ENCODE measurements at regions not wholly inside any gene's neighbourhood (a gene's known extent, or its start where the extent isn't known, plus 50 kb on each side); places are given as distances from the start of the nearest gene placed in this dataset.

DNA sequence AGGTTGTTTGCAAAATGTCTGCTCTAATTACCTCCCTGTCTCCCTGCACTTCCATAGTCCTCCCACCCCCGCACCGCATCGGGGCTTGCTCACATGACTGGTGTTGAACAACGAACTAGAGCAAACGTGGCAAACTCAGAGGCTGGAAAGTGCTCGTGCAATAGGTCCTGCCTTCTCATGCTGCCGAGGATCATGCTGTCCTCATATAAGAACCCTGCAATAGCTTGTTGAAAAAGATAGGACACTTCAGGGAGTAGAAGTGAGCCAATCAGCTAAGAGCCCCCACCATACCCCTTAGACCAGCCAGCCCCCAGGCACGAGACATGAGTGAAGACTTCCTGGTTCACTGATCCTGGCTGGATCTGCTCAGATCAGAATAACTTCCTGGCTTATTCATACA is 219.2 kb downstream of the C6orf118 start:
- no peak for DNase-seq (ENCODE audit: low read depth in 2 of 2, low spot score in 1 of 2)

DNA sequence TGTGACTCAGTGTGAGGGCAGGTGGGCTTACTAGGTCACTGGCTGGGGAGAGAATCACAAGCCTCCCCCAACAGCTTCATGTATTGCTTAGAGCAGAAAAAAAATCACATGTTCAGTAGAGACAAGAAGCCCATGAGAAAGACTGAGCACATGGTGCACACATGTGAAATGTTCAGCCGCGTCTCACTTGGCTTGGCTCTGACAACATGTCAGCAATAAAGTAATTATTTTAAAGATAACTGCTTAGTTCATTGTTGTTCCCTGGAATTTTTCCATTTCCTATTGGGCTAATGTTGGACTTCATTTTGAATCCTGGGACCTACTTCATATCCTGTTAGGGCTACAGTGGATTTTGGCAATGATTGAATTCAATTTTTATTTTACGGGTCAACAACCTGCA is 222.6 kb downstream of the C6orf118 start:
- no peak for DNase-seq (ENCODE audit: low read depth in 2 of 2, low spot score in 1 of 2)

GRCh38 chr6:165082636-165083035 is 226.8 kb downstream of the C6orf118 start:
- no peak for DNase-seq (ENCODE audit: low read depth in 2 of 2, low spot score in 1 of 2)

DNA sequence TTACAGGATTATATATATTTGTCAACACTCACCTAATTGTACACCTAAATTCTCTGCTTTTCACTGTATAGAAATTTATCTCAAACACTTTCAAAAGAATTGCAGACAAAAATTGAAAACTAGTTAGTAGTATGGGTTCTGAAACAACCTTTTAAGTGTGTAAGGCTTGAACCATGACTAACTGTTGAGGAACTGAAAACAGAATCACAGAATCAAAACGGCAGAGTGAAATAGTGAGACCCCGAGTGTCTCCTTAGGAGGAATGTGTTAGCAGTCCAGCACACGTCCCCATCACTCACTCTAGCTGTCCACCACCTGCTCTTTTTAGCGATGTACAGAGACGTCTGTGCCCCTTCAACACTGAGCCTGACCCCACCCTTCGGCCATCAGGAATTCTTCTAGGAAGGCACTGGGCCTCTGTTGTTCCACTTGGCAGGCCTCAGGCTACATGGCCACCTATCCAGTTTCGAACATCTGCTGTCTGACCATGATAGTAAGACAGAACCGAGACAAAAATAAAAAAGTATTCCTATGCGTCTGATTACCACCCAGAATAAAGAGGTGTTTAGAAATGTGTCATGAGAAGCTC is 227.4 kb downstream of the C6orf118 start:
- DNase-seq (ENCODE audit: low read depth in 2 of 2, low spot score in 1 of 2): no peak

DNA sequence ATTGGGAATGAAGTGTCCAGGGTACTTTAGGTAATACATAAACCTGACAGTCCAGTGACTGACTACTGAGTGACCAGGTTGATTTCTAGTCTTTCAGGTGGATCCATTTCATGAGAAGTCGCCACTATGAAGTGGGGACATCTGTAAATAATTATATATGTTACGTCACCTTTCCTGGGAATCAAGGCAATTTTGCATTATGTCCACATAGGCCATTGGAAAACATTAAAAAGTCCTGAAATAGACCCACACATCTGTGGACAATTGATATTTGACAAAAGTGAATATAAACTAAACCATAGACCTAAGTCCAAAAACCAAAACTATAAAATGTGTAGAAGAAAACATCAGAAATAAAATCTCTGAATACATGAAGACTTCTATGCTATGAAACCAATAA is 231.5 kb downstream of the C6orf118 start:
- no peak for DNase-seq (ENCODE audit: low read depth in 2 of 2, low spot score in 1 of 2)

GRCh38 chr6:165071906-165072305 is 237.5 kb downstream of the C6orf118 start:
- no peak for DNase-seq (ENCODE audit: low read depth in 2 of 2, low spot score in 1 of 2)

DNA sequence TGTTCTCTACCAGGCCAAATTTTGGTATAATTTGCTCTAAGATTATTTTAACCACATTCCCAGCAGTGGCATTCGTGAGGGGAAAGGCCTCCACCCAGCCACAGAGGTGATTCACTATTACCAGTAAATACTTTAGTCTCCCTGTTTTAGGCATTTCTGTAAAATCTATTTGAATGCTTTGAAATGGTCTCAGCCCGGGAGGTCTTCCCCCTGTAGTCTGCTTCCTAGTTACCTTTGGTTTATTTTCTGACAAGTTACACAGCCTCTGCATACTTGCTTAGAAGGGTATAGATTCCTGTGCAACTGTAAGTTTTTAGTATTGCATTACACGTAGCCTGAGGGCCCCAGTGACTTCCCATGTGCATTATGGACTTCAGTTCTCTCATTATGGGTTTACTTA is 248.7 kb downstream of the C6orf118 start:
- no peak for DNase-seq (ENCODE audit: low read depth in 2 of 2, low spot score in 1 of 2)

DNA sequence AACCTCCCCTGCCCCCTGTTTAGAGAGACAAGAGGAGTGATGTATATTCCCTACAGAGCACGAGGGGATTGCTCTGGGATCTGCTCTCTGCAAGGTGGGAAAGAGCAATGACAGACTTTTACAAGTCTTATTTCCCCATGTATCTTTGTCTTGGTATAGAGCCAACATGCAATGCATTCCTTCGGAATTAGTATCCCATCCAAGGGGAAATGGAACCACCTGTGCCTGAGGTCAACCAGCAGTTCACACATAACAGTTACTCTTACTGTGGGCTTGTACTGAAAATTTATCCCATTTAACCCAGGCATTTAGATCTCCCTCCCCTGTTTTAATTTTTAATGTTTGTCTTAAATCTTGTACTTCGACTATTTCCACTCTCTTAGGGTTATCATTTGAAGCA is 250.4 kb downstream of the C6orf118 start:
- DNase-seq (ENCODE audit: low read depth in 2 of 2, low spot score in 1 of 2): no peak

- DNase-seq (ENCODE audit: low read depth in 2 of 2, low spot score in 1 of 2): no peak
These were observed 253.1 kb downstream of the C6orf118 start for GRCh38 chr6:165056292-165056691.

DNA sequence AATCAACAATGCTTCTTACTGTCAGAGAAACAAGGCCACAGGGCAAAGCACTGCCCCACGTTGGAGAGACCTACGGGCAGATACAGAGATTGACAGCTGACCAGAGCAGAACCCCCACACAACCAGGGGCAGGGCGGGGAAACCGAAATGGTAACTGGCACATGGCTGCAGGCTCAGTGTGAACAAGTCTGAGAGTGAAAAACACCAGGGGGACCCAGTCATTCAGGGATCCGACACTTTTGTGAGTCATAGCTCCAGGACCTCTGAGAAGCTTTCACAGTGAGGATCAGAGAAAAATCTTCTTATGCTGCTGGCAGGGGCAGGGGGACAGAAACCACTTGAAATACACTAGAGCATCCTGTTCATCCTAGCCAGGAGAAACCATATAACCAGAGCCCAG is 254.2 kb downstream of the C6orf118 start:
- DNase-seq (ENCODE audit: low read depth in 2 of 2, low spot score in 1 of 2): no peak

DNA sequence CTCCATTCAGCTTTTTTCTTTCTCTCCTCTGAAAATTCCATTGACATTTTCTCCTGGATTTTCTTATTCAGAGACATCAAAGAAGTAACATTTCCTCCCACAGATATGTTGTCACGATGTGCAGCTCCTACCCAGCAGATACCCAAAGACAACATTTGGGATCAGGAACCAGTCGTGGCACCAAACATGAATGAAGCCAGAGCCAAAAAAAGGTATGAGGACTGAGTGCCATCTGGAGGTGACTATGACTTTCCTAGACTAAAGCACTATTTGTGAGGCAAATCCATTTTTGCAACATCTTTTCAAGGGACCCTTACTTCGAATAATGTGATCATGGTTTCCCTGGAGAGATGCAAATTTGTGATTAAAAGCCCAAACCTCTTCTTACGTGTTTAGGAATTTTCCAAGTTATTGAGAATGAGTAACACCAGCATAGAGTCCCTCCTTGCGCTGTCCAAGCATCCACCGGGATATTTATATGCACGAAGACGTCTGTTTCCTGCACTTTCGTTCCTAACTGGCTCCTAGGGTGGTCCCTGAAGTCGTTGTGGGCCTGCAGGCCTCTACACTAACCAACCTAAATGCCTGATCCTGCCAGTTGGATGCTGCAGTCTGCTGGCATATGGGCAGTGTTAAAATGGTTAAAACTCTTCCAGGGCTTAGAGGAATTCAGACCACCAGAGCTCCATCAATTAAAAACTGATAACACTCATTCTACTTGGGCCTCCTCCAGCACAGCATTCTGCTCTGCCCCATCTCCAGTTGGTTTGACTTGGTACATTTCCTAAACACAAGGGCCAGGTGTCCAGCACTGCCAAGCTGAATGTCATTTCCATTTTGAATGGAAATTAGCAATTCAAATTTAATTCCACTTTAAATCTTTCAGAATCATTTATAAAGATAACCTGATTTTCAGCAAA is 256.6 kb downstream of the C6orf118 start:
- no peak for DNase-seq (ENCODE audit: low read depth in 2 of 2, low spot score in 1 of 2)

- no peak for DNase-seq (ENCODE audit: low read depth in 2 of 2, low spot score in 1 of 2)
These were observed 260.0 kb downstream of the C6orf118 start for GRCh38 chr6:165049362-165049761.

DNA sequence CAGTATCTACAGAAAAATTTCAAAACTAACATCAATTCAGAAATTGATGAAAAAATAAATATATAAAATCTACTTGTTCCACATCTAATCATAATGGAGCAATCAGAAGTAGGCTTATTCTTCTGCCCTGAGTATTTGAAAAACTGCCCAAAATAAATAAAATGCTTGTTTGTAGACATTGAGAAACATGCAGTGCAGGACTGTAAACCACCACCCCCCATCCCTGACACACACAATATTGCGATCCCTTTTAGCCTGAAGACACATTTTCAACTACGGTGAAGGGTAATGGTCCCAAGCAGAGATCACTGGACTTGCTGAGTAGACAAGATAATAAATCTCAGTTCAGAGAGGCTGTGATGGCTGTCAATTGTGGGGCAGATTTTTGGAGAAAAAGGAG is 261.5 kb downstream of the C6orf118 start:
- no peak for DNase-seq (ENCODE audit: low read depth in 2 of 2, low spot score in 1 of 2)

DNA sequence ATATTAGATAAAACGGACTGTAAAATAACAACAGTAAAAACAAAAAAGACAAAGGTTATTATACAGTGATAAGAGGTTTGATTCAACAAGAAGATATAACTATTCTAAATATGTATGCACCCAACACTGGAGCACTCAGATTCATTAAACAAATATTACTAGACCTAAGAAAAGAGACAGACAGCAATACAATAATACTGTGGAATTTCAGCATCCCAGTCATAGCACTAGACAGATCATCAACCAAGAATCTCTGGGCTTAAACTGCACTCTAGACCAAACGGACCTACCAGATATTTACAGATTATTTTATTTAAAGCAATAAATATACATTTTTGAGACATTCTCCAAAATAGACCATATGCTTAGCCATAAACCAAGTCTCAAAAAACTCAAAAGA is 263.8 kb downstream of the C6orf118 start:
- no peak for DNase-seq (ENCODE audit: low read depth in 2 of 2, low spot score in 1 of 2)

GRCh38 chr6:165042912-165043311 is 266.5 kb downstream of the C6orf118 start:
- no peak for DNase-seq (ENCODE audit: low read depth in 2 of 2, low spot score in 1 of 2)

- DNase-seq (ENCODE audit: low read depth in 2 of 2, low spot score in 1 of 2): no peak
These were observed 269.0 kb downstream of the C6orf118 start for GRCh38 chr6:165040440-165040839.

DNA sequence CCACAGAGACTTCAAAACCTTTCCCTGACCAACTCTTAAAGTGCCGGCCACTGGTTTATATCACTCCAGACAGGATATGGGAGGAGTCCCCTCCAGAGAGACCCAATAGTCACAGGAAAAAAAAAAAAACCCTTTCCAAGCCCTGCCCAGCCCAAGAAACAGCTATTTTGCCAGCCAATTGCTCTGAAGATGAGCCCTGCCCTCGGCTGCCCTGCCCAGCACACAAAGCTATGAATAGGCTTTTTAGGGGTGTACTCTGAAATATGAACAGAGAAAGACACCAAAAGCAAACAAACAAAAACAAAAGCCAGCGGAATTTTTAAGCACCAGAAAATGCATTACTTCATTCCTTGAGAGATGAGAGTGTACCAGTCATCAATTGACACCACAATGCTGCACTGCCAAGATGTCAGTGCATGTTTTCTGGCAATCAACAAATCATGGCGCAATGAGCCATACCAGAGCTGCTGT is 275.1 kb downstream of the C6orf118 start:
- no peak for DNase-seq (ENCODE audit: low read depth in 2 of 2, low spot score in 1 of 2)

GRCh38 chr6:165031502-165031901 is 277.9 kb downstream of the C6orf118 start:
- no peak for DNase-seq (ENCODE audit: low read depth in 2 of 2, low spot score in 1 of 2)

DNA sequence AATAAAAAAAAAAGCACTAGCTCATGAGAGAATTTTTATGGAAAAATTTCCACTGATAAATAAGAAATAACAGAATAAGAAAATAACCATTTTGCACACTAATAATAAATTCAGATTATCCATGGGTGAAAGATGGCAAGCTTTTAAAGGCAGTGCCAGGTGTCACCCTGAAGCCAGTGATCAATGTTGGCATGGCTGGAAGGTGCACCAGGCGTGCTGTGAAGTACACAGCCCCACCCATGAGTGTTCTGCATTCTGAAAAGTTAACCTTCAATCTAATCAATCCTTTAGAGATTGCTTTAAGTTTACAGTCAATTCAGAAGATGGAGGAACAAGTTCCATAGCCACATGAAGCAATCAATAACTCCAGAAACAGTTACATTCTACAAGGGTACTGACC is 284.4 kb downstream of the C6orf118 start:
- no peak for DNase-seq (ENCODE audit: low read depth in 2 of 2, low spot score in 1 of 2)

DNA sequence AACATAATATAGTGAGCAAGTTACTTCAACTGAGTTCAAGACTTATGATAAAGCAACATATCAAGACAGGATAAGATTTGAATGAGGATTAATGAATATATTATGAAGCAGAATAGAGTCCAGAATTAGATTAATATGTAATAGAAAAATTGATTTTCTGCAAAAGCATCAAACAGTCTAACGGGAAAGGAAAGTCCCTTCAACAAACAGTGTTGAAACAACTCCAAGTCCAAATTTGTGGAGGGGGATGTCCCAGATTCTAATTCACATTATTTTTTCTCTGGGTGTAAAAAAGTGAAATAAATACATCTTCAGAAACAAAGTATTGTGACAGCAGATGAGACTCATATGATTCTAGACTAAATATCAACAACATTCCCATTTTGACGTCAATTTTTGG is 289.7 kb downstream of the C6orf118 start:
- DNase-seq (ENCODE audit: low read depth in 2 of 2, low spot score in 1 of 2): no peak

DNA sequence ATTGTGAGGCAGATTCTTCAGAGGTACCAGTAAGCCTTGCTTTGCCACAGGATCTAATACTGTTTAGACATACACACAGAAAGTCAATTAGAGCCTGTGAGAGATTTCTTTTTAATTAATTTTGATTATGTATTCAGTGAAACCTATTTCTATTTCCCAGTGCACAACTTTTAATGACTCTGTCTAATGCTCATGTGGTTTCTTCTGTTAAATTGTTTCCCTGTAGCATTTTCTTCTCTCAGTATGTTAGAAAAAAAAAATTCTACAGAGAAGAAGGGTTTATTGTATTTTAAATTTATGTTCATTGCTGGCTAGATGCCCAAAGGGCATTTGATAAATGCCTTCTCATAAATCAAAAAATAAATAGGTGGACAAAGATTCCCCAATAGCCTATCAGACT is 293.7 kb downstream of the C6orf118 start:
- no peak for DNase-seq (ENCODE audit: low read depth in 2 of 2, low spot score in 1 of 2)

DNA sequence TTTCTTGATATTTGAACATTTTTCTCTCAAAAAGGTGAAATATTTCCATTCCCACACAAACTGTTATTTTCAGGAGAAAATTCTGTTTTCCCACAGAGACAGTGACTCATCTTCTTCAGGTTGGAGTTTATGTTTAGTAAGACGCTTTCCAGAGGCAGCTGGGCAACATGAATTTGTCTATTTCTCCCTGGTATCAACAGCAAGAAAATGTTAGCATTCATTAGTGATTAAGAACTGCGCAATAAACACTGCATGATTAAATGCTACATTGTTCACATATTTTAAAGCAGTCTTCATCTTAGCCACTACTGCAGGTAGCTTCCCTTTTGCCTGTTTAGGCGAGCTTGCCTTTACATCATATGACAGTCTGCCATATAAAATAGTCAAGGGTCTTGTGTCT is 295.7 kb downstream of the C6orf118 start:
- DNase-seq (ENCODE audit: low read depth in 2 of 2, low spot score in 1 of 2): no peak

- DNase-seq (ENCODE audit: low read depth in 2 of 2, low spot score in 1 of 2): no peak
These were observed 297.2 kb downstream of the C6orf118 start for GRCh38 chr6:165012183-165012582.

Measured in stimulated activated CD8-positive, alpha-beta memory T cell treated with anti-CD3 and anti-CD28 coated beads, Interleukin-4, amount 100 ng/mL, for 1 hour (primary cell).